ENCODE measurements at regions not wholly inside any gene's neighbourhood (a gene's known extent, or its start where the extent isn't known, plus 50 kb on each side); places are given as distances from the start of the nearest gene placed in this dataset.

DNA sequence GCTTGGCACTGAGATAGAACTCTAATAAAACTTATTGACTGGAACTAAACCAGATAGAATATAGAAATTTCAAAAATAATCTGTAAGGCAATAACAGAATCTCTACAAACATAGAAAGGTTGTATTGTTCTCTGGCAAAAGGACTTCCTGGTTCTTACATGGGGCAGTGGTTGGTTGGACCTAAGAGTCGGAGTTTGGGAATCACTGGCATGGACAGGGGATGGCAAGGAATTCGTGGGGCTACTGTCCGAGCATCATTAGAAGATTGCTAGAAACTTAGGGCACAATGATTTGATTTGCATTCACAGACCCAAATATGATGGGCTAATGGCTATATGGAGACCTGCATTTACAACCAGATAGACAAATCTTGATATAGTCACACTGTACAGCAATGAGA lies 103.8 kb upstream of the GOT2 start:
- TF ChIP-seq EP300 (IDR thresholded peaks at IDR 0.05; ENCODE audit: low read depth in 2 of 2, low read length in 2 of 2) (no peak), EP300 (CRISPR knock-in tag; IDR thresholded peaks at IDR 0.05; ENCODE audit: borderline replicate concordance) (no peak), ATF7 (IDR thresholded peaks at IDR 0.05) (no peak), ATF7 (CRISPR knock-in tag; IDR thresholded peaks at IDR 0.05) (no peak), SUZ12 (IDR thresholded peaks at IDR 0.05; ENCODE audit: low read depth, low read length) (no peak), RBAK (CRISPR knock-in tag; IDR thresholded peaks at IDR 0.05) (no peak), CREM (IDR thresholded peaks at IDR 0.05) (no peak), CREM (CRISPR knock-in tag; IDR thresholded peaks at IDR 0.05) (no peak), ZNF354B (CRISPR knock-in tag; IDR thresholded peaks at IDR 0.05) (no peak)
- TF ChIP-seq, protein P1, sequence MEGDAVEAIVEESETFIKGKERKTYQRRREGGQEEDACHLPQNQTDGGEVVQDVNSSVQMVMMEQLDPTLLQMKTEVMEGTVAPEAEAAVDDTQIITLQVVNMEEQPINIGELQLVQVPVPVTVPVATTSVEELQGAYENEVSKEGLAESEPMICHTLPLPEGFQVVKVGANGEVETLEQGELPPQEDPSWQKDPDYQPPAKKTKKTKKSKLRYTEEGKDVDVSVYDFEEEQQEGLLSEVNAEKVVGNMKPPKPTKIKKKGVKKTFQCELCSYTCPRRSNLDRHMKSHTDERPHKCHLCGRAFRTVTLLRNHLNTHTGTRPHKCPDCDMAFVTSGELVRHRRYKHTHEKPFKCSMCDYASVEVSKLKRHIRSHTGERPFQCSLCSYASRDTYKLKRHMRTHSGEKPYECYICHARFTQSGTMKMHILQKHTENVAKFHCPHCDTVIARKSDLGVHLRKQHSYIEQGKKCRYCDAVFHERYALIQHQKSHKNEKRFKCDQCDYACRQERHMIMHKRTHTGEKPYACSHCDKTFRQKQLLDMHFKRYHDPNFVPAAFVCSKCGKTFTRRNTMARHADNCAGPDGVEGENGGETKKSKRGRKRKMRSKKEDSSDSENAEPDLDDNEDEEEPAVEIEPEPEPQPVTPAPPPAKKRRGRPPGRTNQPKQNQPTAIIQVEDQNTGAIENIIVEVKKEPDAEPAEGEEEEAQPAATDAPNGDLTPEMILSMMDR (CRISPR knock-in tag; IDR thresholded peaks at IDR 0.05), result no peak
- TF ChIP-seq, protein P2, sequence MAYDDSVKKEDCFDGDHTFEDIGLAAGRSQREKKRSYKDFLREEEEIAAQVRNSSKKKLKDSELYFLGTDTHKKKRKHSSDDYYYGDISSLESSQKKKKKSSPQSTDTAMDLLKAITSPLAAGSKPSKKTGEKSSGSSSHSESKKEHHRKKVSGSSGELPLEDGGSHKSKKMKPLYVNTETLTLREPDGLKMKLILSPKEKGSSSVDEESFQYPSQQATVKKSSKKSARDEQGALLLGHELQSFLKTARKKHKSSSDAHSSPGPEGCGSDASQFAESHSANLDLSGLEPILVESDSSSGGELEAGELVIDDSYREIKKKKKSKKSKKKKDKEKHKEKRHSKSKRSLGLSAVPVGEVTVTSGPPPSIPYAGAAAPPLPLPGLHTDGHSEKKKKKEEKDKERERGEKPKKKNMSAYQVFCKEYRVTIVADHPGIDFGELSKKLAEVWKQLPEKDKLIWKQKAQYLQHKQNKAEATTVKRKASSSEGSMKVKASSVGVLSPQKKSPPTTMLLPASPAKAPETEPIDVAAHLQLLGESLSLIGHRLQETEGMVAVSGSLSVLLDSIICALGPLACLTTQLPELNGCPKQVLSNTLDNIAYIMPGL (CRISPR knock-in tag; IDR thresholded peaks at IDR 0.05; ENCODE audit: borderline replicate concordance in 1 of 2, low read depth in 1 of 2), result no peak
- TF ChIP-seq, protein P3, sequence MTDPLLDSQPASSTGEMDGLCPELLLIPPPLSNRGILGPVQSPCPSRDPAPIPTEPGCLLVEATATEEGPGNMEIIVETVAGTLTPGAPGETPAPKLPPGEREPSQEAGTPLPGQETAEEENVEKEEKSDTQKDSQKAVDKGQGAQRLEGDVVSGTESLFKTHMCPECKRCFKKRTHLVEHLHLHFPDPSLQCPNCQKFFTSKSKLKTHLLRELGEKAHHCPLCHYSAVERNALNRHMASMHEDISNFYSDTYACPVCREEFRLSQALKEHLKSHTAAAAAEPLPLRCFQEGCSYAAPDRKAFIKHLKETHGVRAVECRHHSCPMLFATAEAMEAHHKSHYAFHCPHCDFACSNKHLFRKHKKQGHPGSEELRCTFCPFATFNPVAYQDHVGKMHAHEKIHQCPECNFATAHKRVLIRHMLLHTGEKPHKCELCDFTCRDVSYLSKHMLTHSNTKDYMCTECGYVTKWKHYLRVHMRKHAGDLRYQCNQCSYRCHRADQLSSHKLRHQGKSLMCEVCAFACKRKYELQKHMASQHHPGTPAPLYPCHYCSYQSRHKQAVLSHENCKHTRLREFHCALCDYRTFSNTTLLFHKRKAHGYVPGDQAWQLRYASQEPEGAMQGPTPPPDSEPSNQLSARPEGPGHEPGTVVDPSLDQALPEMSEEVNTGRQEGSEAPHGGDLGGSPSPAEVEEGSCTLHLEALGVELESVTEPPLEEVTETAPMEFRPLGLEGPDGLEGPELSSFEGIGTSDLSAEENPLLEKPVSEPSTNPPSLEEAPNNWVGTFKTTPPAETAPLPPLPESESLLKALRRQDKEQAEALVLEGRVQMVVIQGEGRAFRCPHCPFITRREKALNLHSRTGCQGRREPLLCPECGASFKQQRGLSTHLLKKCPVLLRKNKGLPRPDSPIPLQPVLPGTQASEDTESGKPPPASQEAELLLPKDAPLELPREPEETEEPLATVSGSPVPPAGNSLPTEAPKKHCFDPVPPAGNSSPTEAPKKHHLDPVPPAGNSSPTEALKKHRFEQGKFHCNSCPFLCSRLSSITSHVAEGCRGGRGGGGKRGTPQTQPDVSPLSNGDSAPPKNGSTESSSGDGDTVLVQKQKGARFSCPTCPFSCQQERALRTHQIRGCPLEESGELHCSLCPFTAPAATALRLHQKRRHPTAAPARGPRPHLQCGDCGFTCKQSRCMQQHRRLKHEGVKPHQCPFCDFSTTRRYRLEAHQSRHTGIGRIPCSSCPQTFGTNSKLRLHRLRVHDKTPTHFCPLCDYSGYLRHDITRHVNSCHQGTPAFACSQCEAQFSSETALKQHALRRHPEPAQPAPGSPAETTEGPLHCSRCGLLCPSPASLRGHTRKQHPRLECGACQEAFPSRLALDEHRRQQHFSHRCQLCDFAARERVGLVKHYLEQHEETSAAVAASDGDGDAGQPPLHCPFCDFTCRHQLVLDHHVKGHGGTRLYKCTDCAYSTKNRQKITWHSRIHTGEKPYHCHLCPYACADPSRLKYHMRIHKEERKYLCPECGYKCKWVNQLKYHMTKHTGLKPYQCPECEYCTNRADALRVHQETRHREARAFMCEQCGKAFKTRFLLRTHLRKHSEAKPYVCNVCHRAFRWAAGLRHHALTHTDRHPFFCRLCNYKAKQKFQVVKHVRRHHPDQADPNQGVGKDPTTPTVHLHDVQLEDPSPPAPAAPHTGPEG (CRISPR knock-in tag; IDR thresholded peaks at IDR 0.05), result no peak

Measured in HepG2 (cell line).